GM20000 (cell line): ENCODE measurements at regions not wholly inside any gene's neighbourhood (a gene's known extent, or its start where the extent isn't known, plus 50 kb on each side); places are given as distances from the start of the nearest gene placed in this dataset.

Experiments
- DNase-seq: peaks from one replicate; pipeline ENCODE4 v3.0.0; 2012; ENCODE audit warnings: low spot score
- CTCF ChIP-seq: IDR thresholded peaks from 2 replicates; pipeline ENCODE4 v1.5.1; 2012; ENCODE audit warnings: mild to moderate bottlenecking, control low read depth; ENCODE audit errors: extremely low read depth, missing control alignments

- no peak for DNase-seq
Measured at GRCh38 chr15:61517776-61518175, 288.7 kb upstream of the RORA start.

GRCh38 chr15:61517335-61517734 lies 288.2 kb upstream of the RORA start:
- no peak for TF ChIP-seq CTCF
- DNase-seq: no peak

More at GRCh38 chr15:61517776-61518175, 288.7 kb upstream of the RORA start:
- TF ChIP-seq CTCF: no peak

GRCh38 chr15:61511756-61512155 lies 282.7 kb upstream of the RORA start:
- no peak for TF ChIP-seq CTCF
- DNase-seq: no peak

- no peak for DNase-seq
- no peak for TF ChIP-seq CTCF
Measured at GRCh38 chr15:61511089-61511488, 282.0 kb upstream of the RORA start.

GRCh38 chr15:61509327-61509840 lies 280.3 kb upstream of the RORA start:
- no peak for TF ChIP-seq CTCF
- DNase-seq: no peak

GRCh38 chr15:61503383-61503969 lies 274.4 kb upstream of the RORA start:
- no peak for TF ChIP-seq CTCF
- DNase-seq: no peak

- no peak for DNase-seq
- TF ChIP-seq CTCF: no peak
Measured at GRCh38 chr15:61501815-61502389, 272.8 kb upstream of the RORA start.
